8988T (cell line): ENCODE measurements at regions not wholly inside any gene's neighbourhood (a gene's known extent, or its start where the extent isn't known, plus 50 kb on each side); places are given as distances from the start of the nearest gene placed in this dataset.

ENCODE experiments used
- DNase-seq: peaks from one replicate; pipeline ENCODE4 v3.0.0; 2011

GRCh38 chr13:72527333-72527732, 200.1 kb downstream of the MZT1 start:
- no peak for DNase-seq

GRCh38 chr13:72523593-72523992, 203.8 kb downstream of the MZT1 start:
- DNase-seq, result no peak

GRCh38 chr13:72523049-72523448, 204.4 kb downstream of the MZT1 start:
- DNase-seq, result no peak

GRCh38 chr13:72521940-72522661, 205.3 kb downstream of the MZT1 start:
- DNase-seq, result no peak

GRCh38 chr13:72514146-72514545, 213.3 kb downstream of the MZT1 start:
- no peak for DNase-seq

- DNase-seq, result no peak
Observed at GRCh38 chr13:72508392-72508791, 219.0 kb downstream of the MZT1 start.

GRCh38 chr13:72507416-72508199, 219.8 kb downstream of the MZT1 start:
- DNase-seq, result no peak

- no peak for DNase-seq
Observed at GRCh38 chr13:72506706-72507105, 220.7 kb downstream of the MZT1 start.

GRCh38 chr13:72505376-72505775, 222.1 kb downstream of the MZT1 start:
- no peak for DNase-seq

GRCh38 chr13:72504131-72504841, 223.1 kb downstream of the MZT1 start:
- DNase-seq, result no peak

GRCh38 chr13:72500851-72501250, 226.6 kb downstream of the MZT1 start:
- DNase-seq, result no peak

GRCh38 chr13:72495681-72496080, 231.7 kb downstream of the MZT1 start:
- DNase-seq, result no peak

- DNase-seq, result no peak
Observed at GRCh38 chr13:72489751-72490150, 237.7 kb downstream of the MZT1 start.

GRCh38 chr13:72473321-72473720, 254.1 kb downstream of the MZT1 start:
- no peak for DNase-seq

- no peak for DNase-seq
Observed at GRCh38 chr13:72469906-72470305, 257.5 kb downstream of the MZT1 start.

GRCh38 chr13:72463561-72463960, 263.9 kb downstream of the MZT1 start:
- no peak for DNase-seq

GRCh38 chr13:72462726-72463125, 264.7 kb downstream of the MZT1 start:
- DNase-seq, result no peak

GRCh38 chr13:72462166-72462565, 265.3 kb downstream of the MZT1 start:
- DNase-seq, result no peak

- DNase-seq, result no peak
Observed at GRCh38 chr13:72458701-72459100, 268.7 kb downstream of the MZT1 start.

- no peak for DNase-seq
Observed at GRCh38 chr13:72457151-72457550, 270.3 kb downstream of the MZT1 start.

- no peak for DNase-seq
Observed at GRCh38 chr13:72456486-72456885, 270.9 kb downstream of the MZT1 start.

- DNase-seq, result no peak
Observed at GRCh38 chr13:72453161-72453560, 274.3 kb downstream of the MZT1 start.

GRCh38 chr13:72448082-72448481, 279.3 kb downstream of the MZT1 start:
- no peak for DNase-seq

GRCh38 chr13:72444999-72445398, 282.4 kb downstream of the MZT1 start:
- no peak for DNase-seq
